BJ (cell line): ENCODE measurements at regions not wholly inside any gene's neighbourhood (a gene's known extent, or its start where the extent isn't known, plus 50 kb on each side); places are given as distances from the start of the nearest gene placed in this dataset.

Source experiments
- CTCF ChIA-PET: fragments of 350-600 bp; formaldehyde crosslinking; extraction: SDS; loops from one replicate; lab custom pipeline; 2021; ENCODE audit warnings: antibody characterized with exemption, inconsistent platforms; lab: Yijun Ruan, JAX
- POLR2A ChIA-PET: fragments of 300-600 bp; sonication (Branson Sonifier 250); formaldehyde crosslinking; extraction: SDS; loops from one replicate; lab custom pipeline; 2021; ENCODE audit warnings: antibody characterized with exemption; lab: Charles Lee
- DNase-seq: peaks from one replicate; pipeline ENCODE4 v3.0.0-alpha.2; 2011; ENCODE audit warnings: low read depth
- H3K27me3 ChIP-seq: 2 replicates; pipeline ENCODE4 v1.6.0; 2011; ENCODE audit warnings: low read length; ENCODE audit not compliant: control insufficient read depth, insufficient read depth
- H3K36me3 ChIP-seq: 2 replicates; pipeline ENCODE4 v1.5.1; 2011; ENCODE audit warnings: low read length; ENCODE audit not compliant: control insufficient read depth, insufficient read depth
- H3K4me3 ChIP-seq: 2 replicates; pipeline ENCODE4 v1.5.1; 2011; ENCODE audit warnings: low read depth, mild to moderate bottlenecking, control low read depth, low read length
- TF ChIP-seq, protein P1 (sequence below): IDR thresholded peaks from 2 replicates; pipeline ENCODE4 v1.5.1; 2011; ENCODE audit warnings: low read depth, mild to moderate bottlenecking, control low read depth, inconsistent platforms, low read length, moderate library complexity; ENCODE audit not compliant: insufficient read depth

DNA sequence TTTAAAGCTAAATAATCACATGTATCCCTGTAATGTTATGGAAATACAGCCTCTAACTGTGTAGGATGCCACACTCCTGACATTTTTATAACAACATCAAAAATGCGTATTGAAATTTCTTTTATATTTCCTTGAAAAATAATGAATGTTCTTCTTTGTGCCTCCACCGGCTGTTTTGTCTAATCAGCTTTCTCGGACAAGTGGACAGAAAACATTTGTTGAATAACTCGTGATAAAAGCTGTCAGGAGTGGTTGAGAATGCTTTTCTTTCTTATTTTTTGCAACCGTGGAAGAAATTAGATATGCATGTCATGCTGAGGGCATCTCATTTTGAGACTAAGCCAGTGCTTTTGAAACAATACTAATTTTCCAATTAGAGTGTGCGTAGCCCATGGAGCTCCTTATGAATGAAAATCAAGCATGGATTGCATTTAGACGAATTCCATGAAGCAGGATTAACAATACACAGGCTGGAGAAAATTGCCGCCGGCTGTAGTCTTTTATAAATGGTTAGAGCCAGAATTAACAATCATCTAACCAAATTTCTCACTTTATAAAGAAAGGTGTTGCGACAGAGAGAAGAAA, 614.5 kb upstream of the LCORL start:
- TF ChIP-seq, protein P1, sequence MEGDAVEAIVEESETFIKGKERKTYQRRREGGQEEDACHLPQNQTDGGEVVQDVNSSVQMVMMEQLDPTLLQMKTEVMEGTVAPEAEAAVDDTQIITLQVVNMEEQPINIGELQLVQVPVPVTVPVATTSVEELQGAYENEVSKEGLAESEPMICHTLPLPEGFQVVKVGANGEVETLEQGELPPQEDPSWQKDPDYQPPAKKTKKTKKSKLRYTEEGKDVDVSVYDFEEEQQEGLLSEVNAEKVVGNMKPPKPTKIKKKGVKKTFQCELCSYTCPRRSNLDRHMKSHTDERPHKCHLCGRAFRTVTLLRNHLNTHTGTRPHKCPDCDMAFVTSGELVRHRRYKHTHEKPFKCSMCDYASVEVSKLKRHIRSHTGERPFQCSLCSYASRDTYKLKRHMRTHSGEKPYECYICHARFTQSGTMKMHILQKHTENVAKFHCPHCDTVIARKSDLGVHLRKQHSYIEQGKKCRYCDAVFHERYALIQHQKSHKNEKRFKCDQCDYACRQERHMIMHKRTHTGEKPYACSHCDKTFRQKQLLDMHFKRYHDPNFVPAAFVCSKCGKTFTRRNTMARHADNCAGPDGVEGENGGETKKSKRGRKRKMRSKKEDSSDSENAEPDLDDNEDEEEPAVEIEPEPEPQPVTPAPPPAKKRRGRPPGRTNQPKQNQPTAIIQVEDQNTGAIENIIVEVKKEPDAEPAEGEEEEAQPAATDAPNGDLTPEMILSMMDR = no peak
- CTCF ChIA-PET = interaction anchor here (1.0 kb wide), 1 partner anchor 93 kb away, joined by 3 read pairs; no protein-coding TSS in a partner anchor
- no peaks in the 10 kb centered on the region for H3K36me3 ChIP-seq
- POLR2A ChIA-PET = no interaction called here
- no peak for DNase-seq
- H3K27me3 ChIP-seq = no peaks in the 10 kb centered on the region
- no peak overlapping the region for H3K4me3 ChIP-seq

DNA sequence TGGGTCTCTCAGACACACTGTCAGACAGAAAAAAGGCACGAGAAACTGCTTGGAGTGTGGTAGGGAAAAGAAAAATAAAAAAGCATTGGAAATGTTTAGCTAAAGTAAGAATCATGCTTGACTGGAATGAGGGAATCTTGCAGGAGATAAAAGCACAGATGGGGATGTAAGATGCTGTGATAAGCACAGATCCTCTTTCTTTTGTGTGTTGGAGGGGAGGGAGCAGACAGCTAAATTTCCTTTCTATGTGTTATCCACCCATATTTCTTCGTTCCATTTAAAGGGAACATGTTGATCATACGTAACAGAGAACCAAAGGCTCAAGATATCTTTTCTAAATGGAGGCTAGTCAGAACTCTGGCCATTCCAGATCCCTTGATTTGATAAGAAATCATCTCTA, 614.0 kb upstream of the LCORL start:
- TF ChIP-seq, protein P1 = no peak
- DNase-seq = no peak
- H3K27me3 ChIP-seq = no peaks in the 10 kb centered on the region
- ChIA-PET CTCF (interaction anchor here (1.0 kb wide), 1 partner anchor 93 kb away, joined by 3 read pairs; no protein-coding TSS in a partner anchor), POLR2A (no interaction called here)
- H3K4me3 ChIP-seq = no peak overlapping the region
- no peaks in the 10 kb centered on the region for H3K36me3 ChIP-seq

DNA sequence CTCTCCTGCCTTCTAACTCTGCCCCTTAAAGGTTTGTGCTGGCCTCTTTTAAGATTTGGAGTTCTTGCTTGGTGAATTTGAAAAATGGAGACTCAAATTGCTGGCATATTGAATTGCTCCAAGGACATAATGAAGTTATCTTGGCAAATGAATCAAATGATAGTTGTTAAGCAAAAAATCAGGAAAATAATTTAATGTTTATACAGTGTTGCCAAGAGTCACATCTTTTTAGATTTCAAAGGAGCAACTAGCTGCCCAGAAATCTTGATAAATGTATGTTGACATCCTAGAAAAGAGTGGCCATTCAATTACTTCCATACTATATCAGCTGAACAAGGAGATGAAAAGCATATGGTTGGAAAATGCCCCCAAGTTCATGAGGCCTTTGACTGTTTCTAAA, 610.0 kb upstream of the LCORL start:
- no peak overlapping the region for H3K4me3 ChIP-seq
- H3K36me3 ChIP-seq = no peaks in the 10 kb centered on the region
- CTCF ChIA-PET = no interaction called here
- TF ChIP-seq, protein P1 = no peak
- H3K27me3 ChIP-seq = no peaks in the 10 kb centered on the region
- POLR2A ChIA-PET = no interaction called here
- DNase-seq = no peak

DNA sequence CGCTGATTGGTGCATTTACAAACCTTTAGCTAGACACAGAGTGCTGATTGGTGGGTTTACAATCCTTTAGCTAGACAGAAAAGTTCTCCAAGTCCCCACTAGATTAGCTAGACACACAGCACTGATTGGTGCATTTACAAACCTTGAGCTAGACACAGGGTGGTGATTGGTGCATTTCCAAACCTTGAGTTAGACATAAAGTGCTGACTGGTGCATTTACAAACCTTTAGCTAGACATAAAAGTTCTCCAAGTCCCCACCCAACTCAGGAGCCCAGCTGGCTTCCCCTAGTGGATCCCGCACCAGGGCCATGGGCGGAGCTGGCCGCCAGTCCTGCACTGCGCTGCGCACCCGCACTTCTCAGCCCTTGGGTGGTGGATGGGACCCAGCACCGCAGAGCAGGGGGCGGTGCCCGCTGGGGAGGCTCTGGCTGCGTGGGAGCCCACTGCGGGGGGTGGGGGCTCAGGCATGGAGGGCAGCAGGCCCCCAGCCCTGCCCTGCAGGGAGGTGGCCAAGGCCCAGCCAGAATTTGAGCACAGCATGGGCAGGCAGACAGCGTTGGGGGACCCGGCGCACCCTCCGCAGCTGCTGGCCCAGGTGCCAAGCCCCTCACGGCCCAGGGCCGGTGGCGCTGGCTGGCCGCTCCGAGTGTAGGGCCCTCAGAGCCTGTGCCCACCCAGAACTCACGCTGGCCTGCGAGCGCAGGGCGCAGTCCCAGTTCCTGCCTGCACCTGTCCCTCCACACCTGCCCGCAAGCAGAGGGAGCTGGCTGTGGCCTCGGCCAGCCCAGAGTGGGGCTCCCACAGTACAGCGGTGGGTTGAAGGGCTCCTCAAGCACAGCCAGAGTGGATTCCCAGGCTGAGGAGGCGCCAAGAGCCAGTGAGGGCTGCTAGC, 608.9 kb upstream of the LCORL start:
- TF ChIP-seq, protein P1 = no peak
- H3K36me3 ChIP-seq = no peaks in the 10 kb centered on the region
- POLR2A ChIA-PET = no interaction called here
- H3K4me3 ChIP-seq = no peak overlapping the region
- CTCF ChIA-PET = no interaction called here
- H3K27me3 ChIP-seq = no peaks in the 10 kb centered on the region
- DNase-seq = no peak

DNA sequence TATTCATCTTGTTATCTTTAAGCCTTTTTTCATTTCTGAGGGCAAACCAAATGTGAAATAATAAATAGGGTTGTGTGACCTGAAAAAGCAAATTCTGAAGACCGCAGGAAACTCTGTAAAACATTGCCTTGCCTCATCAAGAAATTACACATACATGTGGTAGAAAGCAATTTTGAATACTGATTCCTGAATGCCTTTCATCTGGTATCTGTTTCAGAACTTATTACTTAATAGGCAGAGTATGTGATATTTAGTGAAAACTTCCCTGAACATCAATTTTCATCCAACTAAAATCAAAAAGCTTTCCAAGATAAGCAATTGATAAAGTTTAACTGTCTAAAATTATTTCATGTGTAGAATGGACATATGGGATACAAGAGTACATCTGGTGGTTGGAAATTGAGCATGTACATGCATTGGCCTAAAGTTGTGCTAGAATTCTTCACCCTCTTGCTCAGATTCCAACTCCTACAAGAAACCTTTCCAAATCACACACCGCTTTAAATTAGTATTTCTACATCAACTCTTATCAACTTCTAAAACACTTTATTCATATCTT, 606.0 kb upstream of the LCORL start:
- H3K4me3 ChIP-seq = no peak overlapping the region
- TF ChIP-seq, protein P1 = no peak
- no peaks in the 10 kb centered on the region for H3K36me3 ChIP-seq
- no peak for DNase-seq
- no peaks in the 10 kb centered on the region for H3K27me3 ChIP-seq
- ChIA-PET POLR2A (no interaction called here), CTCF (no interaction called here)
